Keratinocyte (primary cell): ENCODE measurements at regions not wholly inside any gene's neighbourhood (a gene's known extent, or its start where the extent isn't known, plus 50 kb on each side); places are given as distances from the start of the nearest gene placed in this dataset.

Source experiments
- DNase-seq: peaks from one replicate; pipeline ENCODE4 v3.0.0-alpha.2; 2011; ENCODE audit warnings: low read depth, missing footprints, low spot score
- FAIRE-seq: peaks from 2 replicates; lab custom pipeline; 2011; peaks lifted over from hg19 to GRCh38; lab: Jason Lieb, UNC
- H2AFZ ChIP-seq: 2 replicates; pipeline ENCODE4 v1.6.0; 2012; ENCODE audit warnings: low read length, control low read depth, inconsistent platforms; ENCODE audit not compliant: control insufficient read depth
- H3K27ac ChIP-seq: 2 replicates; pipeline ENCODE4 v1.5.1; 2011; ENCODE audit warnings: low read length; ENCODE audit not compliant: control insufficient read depth, insufficient read depth
- H3K27me3 ChIP-seq: 3 replicates; pipeline ENCODE4 v1.6.0; 2011; ENCODE audit warnings: low read length; ENCODE audit not compliant: control insufficient read depth, insufficient read depth; ENCODE audit errors: extremely low read depth
- H3K36me3 ChIP-seq, 2 experiments: 2 replicates in 1 of 2; 3 replicates in 1 of 2; pipeline ENCODE4 v1.5.1; 2011; ENCODE audit warnings: low read length in 2 of 2, mild to moderate bottlenecking in 1 of 2; ENCODE audit not compliant: control insufficient read depth in 2 of 2, insufficient read depth in 2 of 2; ENCODE audit errors: extremely low read depth in 1 of 2
- H3K4me1 ChIP-seq: 3 replicates; pipeline ENCODE4 v1.5.1; 2011; ENCODE audit warnings: low read length; ENCODE audit not compliant: control insufficient read depth, insufficient read depth; ENCODE audit errors: extremely low read depth
- H3K4me2 ChIP-seq: 3 replicates; pipeline ENCODE4 v1.6.0; 2011; ENCODE audit warnings: low read depth, low read length; ENCODE audit not compliant: control insufficient read depth, insufficient read depth; ENCODE audit errors: extremely low read depth
- H3K4me3 ChIP-seq, 3 experiments: fragments of 200-600 bp in 1 of 3; sonication (generic) in 1 of 3; 2 replicates in 2 of 3; 3 replicates in 1 of 3; pipeline ENCODE4 v1.5.1; 2011 to 2016; ENCODE audit warnings: low read length in 3 of 3, mild to moderate bottlenecking in 3 of 3, control low read depth in 2 of 3, inconsistent platforms in 1 of 3, low read depth in 1 of 3, mixed read lengths in 1 of 3, mixed run types in 1 of 3, moderate library complexity in 1 of 3; ENCODE audit not compliant: control insufficient read depth in 2 of 3, insufficient read depth in 2 of 3; ENCODE audit errors: extremely low read depth in 1 of 3
- H3K79me2 ChIP-seq: 2 replicates; pipeline ENCODE4 v1.6.0; 2012; ENCODE audit warnings: low read length; ENCODE audit not compliant: control insufficient read depth, insufficient read depth
- H3K9ac ChIP-seq: 3 replicates; pipeline ENCODE4 v1.6.0; 2011; ENCODE audit warnings: low read length; ENCODE audit not compliant: control insufficient read depth, insufficient read depth; ENCODE audit errors: extremely low read depth
- H3K9me1 ChIP-seq: 3 replicates; pipeline ENCODE4 v1.6.0; 2011; ENCODE audit warnings: low read length; ENCODE audit not compliant: control insufficient read depth, insufficient read depth; ENCODE audit errors: extremely low read depth
- H3K9me3 ChIP-seq: 2 replicates; pipeline ENCODE4 v1.5.1; 2012; ENCODE audit warnings: low read depth, low read length; ENCODE audit not compliant: control insufficient read depth
- H4K20me1 ChIP-seq: 3 replicates; pipeline ENCODE4 v1.6.0; 2011; ENCODE audit warnings: low read length; ENCODE audit not compliant: control insufficient read depth, insufficient read depth; ENCODE audit errors: extremely low read depth
- EZH2 ChIP-seq: IDR thresholded peaks from one replicate; pipeline ENCODE4 v1.6.1; 2012; ENCODE audit warnings: inconsistent platforms, mild to moderate bottlenecking, low read length, moderate library complexity
- dilution Hi-C: fragments of 300-500 bp; cut with MboI; formaldehyde crosslinking; loops from one replicate; pipeline ENCODE4 v1.7.0; 2020; ENCODE audit warnings: low sequenced_read_pairs; ENCODE audit not compliant: extremely low pct_ligation_motif_present
- TF ChIP-seq, protein P1 (sequence below), 3 experiments: IDR thresholded peaks in 1 of 3; conservative IDR thresholded peaks in 1 of 3; optimal IDR thresholded peaks in 1 of 3; 2 replicates in 2 of 3; 3 replicates in 1 of 3; pipeline versions ENCODE3 to v1.5.1; 2011; ENCODE audit warnings: low read length in 3 of 3, mild to moderate bottlenecking in 3 of 3, moderate library complexity in 2 of 3, control low read depth in 1 of 3, inconsistent platforms in 1 of 3; ENCODE audit not compliant: insufficient read depth in 2 of 3; ENCODE audit errors: extremely low read depth in 1 of 3

DNA sequence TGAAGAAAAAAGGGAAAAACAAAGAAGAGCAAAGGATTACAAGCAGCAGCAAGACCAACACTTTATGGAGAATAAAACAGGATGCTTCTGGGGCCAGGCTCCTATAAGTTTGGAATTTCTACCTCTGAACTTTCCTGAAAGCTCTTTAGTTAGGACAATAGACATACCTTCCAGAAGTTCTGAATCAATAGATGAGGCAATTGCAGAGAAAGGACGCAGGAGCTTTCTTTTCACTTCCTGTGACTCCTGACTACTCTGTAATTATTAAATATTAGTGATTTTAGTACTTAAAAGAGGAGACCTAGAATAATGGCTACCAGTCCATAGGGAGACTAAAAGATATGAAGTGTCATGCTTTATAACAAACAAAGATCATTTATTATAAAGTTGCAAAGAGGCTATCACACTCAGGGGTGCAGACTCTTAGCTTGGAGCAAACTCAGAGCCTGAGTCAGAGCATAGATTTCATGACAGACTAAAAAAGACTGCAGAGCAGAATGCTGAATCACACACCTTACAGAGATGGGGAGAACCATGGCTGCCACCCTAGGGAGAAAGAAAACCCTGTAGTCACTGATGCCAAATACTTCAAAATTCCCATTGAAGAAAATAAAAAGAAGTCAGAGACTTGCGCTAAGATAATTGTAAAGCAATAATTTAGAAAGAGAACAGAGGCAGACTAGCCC is 52.5 kb upstream of the FAM136A start:
- H3K9me1 ChIP-seq: no peaks in the 10 kb centered on the region
- H3K27ac ChIP-seq: peak overlapping the region; percentile 59
- DNase-seq (no peak), FAIRE-seq (peak; percentile 71)
- no peaks in the 10 kb centered on the region for H4K20me1 ChIP-seq
- H3K4me3 ChIP-seq: no peak overlapping the region
- TF ChIP-seq, protein P1, sequence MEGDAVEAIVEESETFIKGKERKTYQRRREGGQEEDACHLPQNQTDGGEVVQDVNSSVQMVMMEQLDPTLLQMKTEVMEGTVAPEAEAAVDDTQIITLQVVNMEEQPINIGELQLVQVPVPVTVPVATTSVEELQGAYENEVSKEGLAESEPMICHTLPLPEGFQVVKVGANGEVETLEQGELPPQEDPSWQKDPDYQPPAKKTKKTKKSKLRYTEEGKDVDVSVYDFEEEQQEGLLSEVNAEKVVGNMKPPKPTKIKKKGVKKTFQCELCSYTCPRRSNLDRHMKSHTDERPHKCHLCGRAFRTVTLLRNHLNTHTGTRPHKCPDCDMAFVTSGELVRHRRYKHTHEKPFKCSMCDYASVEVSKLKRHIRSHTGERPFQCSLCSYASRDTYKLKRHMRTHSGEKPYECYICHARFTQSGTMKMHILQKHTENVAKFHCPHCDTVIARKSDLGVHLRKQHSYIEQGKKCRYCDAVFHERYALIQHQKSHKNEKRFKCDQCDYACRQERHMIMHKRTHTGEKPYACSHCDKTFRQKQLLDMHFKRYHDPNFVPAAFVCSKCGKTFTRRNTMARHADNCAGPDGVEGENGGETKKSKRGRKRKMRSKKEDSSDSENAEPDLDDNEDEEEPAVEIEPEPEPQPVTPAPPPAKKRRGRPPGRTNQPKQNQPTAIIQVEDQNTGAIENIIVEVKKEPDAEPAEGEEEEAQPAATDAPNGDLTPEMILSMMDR (optimal IDR thresholded peaks at IDR 0.05 in 1 of 3, IDR thresholded peaks at IDR 0.05 in 1 of 3, conservative IDR thresholded peaks at IDR 0.05 in 1 of 3; ENCODE audit: extremely low read depth in 1 of 3, insufficient read depth in 2 of 3, low read length in 3 of 3): no peak
- no peak for TF ChIP-seq EZH2
- peak overlapping the region; percentile 35 for H3K9ac ChIP-seq
- peak overlapping the region; percentile 61 for H2AFZ ChIP-seq
- no peaks in the 10 kb centered on the region for H3K9me3 ChIP-seq
- no peaks in the 10 kb centered on the region for H3K36me3 ChIP-seq
- H3K79me2 ChIP-seq: no peaks in the 10 kb centered on the region
- dilution Hi-C loops: no loop called here
- H3K27me3 ChIP-seq: no peaks in the 10 kb centered on the region
- H3K4me1 ChIP-seq: peaks cover 15% of the 10 kb centered on the region
- H3K4me2 ChIP-seq: peak overlapping the region; percentile 65
